ENCODE measurements at regions not wholly inside any gene's neighbourhood (a gene's known extent, or its start where the extent isn't known, plus 50 kb on each side); places are given as distances from the start of the nearest gene placed in this dataset.
A peak's percentile ranks its signal among the peaks of the same experiment; 100 is the strongest.
"Not testable (repeated sequence)": the region's sequence is repeated elsewhere in the genome, so short reads cannot be mapped to it uniquely, and the experiment has no call there.

DNA sequence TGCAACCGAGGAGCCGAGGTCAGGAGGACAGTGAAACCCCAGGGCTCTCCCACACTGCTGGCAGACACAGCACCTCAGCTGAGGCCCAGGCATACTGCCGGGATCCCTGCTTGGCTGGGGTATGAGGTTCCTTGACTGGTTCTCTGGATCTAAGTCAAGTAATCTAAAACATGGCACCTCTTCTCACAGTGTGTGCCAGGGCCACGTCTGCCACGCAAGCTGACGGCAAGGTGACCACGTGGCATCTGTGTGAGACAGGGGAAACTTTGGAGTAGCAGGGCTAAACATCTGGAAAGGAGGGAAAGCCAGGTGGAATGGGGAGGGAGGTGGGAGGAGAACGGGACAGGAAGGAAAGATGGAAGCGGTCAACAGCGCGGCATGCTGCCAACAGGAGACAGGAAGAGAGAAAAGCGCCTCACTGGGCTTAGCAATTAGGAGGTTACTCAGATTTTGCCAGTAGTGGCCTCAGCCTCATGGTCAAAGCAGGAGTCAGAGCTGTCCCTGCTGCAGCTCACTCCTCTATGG is 103.7 kb downstream of the CXCL12 start:
- no peak for DNase-seq (ENCODE audit: extremely low read depth in 1 of 11, low read depth in 9 of 11, low spot score in 4 of 11)

DNA sequence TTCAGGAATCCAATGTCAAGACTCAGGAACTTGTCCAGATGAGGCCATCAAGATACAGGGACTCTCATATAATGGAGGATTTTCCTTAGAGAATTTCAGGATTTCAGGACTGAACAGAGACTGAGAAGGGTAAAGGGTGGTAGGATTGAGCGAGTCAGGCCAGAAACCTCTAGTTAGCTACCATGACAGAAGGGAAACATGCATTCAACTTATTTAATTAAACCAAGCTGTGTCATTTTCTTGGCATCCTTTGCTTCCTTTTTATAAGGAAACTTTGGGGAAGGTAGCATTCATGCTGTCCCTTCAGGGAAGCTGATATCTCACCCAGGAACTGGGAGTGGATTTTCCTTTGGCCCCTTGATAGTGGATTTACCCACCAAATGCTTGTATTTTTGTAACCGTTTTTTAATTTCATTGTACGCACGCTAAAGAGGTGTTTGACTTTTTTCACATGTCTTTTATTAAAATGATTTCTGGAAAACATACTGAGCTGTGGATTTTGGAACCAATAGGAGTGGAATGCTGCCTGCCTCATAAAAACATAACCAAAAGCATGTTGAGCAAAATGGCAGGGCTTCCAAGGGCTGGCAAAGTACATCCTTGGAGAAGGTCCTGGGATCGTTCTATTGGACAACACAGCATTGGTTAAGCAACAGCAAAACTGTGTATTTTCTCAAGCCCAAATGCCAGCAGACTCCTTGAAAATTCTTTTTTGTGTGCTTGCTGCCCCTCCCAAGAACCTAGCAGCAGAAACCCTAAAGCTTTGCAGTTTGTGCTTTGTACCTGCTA is 104.5 kb downstream of the CXCL12 start:
- DNase-seq (ENCODE audit: extremely low read depth in 1 of 11, low read depth in 9 of 11, low spot score in 4 of 11) = no peak

DNA sequence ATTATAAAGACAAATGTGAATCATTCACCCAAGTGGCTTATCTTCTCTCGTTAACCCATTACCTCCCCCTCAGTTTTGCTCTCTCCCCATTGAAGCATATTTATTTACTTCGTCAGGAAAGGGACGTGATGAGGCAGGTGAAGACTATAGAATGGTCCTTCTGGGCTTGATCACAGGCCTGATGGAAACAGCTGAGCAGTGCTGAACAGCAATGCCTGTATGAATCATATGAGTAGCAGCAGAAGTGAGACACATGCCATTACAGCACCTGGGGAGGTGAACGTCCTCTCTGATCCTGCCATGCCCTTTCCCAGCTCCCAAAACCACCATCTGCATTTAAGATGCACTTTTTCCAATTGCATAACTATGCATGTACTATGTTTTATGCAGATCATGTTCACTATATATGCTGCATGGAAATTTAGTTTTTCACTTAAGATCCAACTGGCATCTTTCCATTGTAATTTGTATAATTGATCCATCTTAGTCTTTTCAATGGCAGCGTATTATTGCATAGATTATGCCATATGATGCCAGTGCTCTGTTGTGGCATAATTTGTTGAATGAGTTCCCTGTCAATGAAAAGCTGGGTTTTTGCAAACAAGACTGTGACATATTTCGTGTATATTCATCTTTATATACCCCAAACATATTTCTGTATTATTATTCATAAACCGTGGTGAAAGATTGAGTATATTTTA is 105.3 kb downstream of the CXCL12 start:
- no peak for DNase-seq (ENCODE audit: extremely low read depth in 1 of 11, low read depth in 9 of 11, low spot score in 4 of 11)

GRCh38 chr10:44278837-44279324 is 106.0 kb downstream of the CXCL12 start:
- no peak for DNase-seq (ENCODE audit: extremely low read depth in 1 of 11, low read depth in 9 of 11, low spot score in 4 of 11)

- DNase-seq (ENCODE audit: extremely low read depth in 1 of 11, low read depth in 9 of 11, low spot score in 4 of 11) = not testable (repeated sequence)
Measured at GRCh38 chr10:44268435-44268948, 116.4 kb downstream of the CXCL12 start.

- no peak for DNase-seq (ENCODE audit: extremely low read depth in 1 of 11, low read depth in 9 of 11, low spot score in 4 of 11)
Measured at GRCh38 chr10:44267007-44267406, 117.9 kb downstream of the CXCL12 start.

DNA sequence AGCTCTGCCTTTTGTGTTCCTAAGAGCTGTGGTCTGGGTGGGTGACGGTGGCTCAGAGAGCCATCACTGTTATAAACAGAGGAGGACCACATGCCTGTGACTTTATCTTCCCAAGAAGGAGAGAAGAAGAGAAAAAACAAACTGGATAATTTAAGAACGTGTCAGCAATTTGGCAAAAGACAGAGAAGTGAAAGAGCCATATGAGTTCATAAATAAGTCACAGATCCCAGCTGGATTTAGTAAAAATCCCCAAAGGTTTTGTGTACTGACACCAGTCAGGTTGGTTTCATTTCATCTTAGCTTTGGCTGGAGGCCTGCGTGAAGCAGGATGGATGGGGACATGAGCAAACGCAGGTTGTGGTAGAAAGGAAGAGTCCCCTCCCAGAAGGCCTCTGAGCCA is 120.7 kb downstream of the CXCL12 start:
- peak in 5 of 11 donors; percentile 22 to 71 (median 36) for DNase-seq (ENCODE audit: extremely low read depth in 1 of 11, low read depth in 9 of 11, low spot score in 4 of 11)

DNA sequence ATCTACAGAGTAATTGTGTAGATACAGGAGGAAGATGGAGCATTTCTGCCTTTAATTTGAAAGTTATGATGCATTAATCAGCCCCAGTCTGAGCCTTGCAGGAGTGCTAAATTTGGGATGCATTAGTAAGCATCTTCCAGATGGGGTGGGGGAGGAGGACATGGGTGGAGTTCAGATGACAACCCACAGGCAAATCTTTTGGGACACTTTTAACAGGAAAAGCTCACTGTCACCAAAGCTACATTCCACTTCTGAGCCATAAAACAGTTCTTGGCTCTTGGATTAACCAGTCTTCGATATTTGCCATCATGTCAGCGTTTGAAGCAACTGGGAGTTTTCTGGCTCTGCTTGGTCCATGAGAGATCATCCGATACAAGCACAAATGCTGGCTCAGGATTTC is 121.1 kb downstream of the CXCL12 start:
- DNase-seq (ENCODE audit: extremely low read depth in 1 of 11, low read depth in 9 of 11, low spot score in 4 of 11) = no peak

GRCh38 chr10:44262551-44263251 is 122.2 kb downstream of the CXCL12 start:
- no peak for DNase-seq (ENCODE audit: extremely low read depth in 1 of 11, low read depth in 9 of 11, low spot score in 4 of 11)

DNA sequence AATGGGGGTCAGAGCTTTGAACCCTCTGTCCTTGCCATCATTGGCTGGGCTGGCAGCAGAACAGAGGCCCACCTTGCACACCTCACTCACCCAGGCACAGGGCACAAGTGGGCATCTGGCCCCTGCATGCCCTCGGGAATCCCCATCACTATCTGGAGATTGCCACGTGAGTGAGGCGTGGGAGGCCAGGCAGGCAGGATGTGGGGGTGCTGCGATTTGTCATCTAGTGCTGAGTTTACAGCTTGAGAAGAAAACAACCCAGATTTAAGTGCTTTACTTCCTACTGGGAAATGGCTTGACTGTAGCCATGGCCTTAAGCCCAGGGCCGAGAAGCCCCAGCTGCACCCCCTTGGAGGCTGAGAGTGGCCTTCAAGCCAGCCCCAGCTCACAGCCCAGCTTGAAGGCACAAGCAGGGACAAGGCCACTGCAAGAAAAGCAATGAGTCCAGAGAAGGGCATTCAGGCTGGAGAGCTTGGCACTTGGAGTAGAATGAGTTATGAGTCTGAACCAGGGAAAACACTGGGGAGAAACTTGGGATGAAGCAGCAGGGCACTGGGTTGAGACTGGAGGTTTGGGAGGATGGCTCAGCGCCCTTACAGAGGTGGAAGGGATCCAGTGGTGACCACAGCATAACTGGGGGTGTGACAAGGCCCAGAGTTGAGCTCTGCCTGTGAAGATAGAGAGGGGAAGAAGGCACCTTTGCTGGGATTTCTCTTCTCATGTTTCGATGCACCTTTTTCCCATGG is 123.0 kb downstream of the CXCL12 start:
- DNase-seq (ENCODE audit: extremely low read depth in 1 of 11, low read depth in 9 of 11, low spot score in 4 of 11) = peak in 1 of 11 donors; percentile 12

GRCh38 chr10:44261296-44261695 is 123.6 kb downstream of the CXCL12 start:
- DNase-seq (ENCODE audit: extremely low read depth in 1 of 11, low read depth in 9 of 11, low spot score in 4 of 11) = no peak

GRCh38 chr10:44260286-44260928 is 124.5 kb downstream of the CXCL12 start:
- no peak for DNase-seq (ENCODE audit: extremely low read depth in 1 of 11, low read depth in 9 of 11, low spot score in 4 of 11)

GRCh38 chr10:44259090-44259874 is 125.6 kb downstream of the CXCL12 start:
- no peak for DNase-seq (ENCODE audit: extremely low read depth in 1 of 11, low read depth in 9 of 11, low spot score in 4 of 11)

DNA sequence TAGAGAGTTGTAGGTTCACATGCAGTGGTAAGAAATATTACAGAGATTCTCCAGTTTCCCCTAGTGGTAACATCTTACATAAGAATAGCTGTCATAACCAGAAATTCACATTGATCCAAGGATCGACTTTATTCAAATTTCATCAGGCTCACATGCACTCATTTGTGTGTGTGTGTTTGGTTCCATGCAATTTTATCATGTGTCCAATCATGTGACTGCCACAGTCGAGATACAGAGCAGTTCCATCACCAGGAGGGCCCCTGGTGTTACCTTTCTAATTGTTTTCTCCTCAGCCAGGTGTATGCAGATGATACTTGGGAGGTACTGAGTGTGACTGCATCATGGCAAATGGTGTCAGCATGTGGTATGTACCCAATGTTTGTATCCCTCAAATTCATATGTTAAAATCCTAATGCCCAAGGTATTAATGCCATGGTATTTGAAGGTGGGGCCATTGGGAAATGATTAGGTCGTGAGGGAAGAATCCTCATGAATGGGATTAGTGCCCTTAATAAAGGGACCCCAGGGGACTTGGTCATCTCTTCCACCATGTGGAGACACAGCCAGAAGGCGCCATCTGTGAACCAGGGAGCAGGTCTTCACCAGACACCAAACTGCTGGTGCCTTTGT is 126.3 kb downstream of the CXCL12 start:
- DNase-seq (ENCODE audit: extremely low read depth in 1 of 11, low read depth in 9 of 11, low spot score in 4 of 11) = no peak

- no peak for DNase-seq (ENCODE audit: extremely low read depth in 1 of 11, low read depth in 9 of 11, low spot score in 4 of 11)
Measured at GRCh38 chr10:44258019-44258418, 126.9 kb downstream of the CXCL12 start.

DNA sequence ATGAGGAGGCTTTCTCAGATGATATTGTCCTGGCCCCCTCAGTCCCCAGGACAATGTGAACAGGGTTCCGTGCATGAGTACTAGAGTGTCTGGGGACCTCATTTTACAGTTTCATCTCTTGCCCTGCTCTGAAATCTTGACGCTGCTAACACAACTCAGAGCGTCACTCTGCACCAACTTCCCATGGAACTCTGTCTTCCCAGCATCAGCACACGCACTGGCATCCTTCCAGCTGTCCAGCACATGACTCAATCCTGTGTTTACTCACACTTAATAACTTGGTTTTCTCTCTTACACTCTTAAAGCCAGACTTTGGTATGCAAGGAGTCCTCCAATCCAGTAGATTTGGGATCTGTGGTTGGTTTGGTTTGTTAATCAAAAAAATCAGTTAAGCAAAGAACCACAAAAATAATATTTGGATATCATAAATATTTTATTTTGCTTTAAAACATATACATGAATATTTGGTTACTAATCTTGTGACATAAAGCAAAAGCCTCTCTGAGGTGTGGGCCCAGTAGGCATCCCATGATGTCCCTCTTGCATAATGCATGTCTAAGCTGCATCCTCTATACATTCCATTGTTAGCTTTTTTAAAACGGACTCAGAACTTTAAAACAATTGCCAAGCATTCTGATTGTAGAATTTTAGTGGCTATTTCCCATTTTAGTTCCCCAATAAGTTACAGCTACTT is 131.0 kb downstream of the CXCL12 start:
- peak in 1 of 11 donors; percentile 53 for DNase-seq (ENCODE audit: extremely low read depth in 1 of 11, low read depth in 9 of 11, low spot score in 4 of 11)

Data from renal cortex interstitium (tissue), 11 donors.